Panc1 (cell line): ENCODE measurements at regions not wholly inside any gene's neighbourhood (a gene's known extent, or its start where the extent isn't known, plus 50 kb on each side); places are given as distances from the start of the nearest gene placed in this dataset.

Experiments
- ATAC-seq: fragments of 200-7000 bp; cut with Tn5 transposase; 2 replicates; pipeline ENCODE4 v1.9.1; 2020; ENCODE audit warnings: mild to moderate bottlenecking, moderate library complexity
- BruUV-seq: library from RNA; stranded (reverse); fragments of 400-500 nt; replicated peaks from 2 replicates; lab custom pipeline; 2021; lab: Mats Ljungman, UMichigan
- CTCF ChIA-PET: fragments of 300-600 bp; sonication (Branson Sonifier 250); formaldehyde crosslinking; loops from one replicate; lab custom pipeline; 2022; ENCODE audit warnings: antibody characterized with exemption; lab: Charles Lee
- POLR2A ChIA-PET: fragments of 300-600 bp; sonication (Branson Sonifier 250); formaldehyde crosslinking; loops from one replicate; lab custom pipeline; 2022; ENCODE audit warnings: antibody characterized with exemption; lab: Charles Lee
- DNase-seq: peaks from one replicate; pipeline ENCODE4 v3.0.0-alpha.2; 2010; ENCODE audit warnings: low read depth, low spot score
- H3K27ac ChIP-seq: 2 replicates; pipeline ENCODE4 v1.5.1; 2011; ENCODE audit warnings: mild to moderate bottlenecking, low read length, inconsistent platforms
- H3K27me3 ChIP-seq: fragments of 200-500 bp; sonication (Bioruptor generic); 2 replicates; pipeline ENCODE4 v1.6.0; 2014; ENCODE audit warnings: low read length, inconsistent platforms; ENCODE audit not compliant: control insufficient read depth, insufficient read depth
- H3K36me3 ChIP-seq: fragments of 200-500 bp; sonication (Bioruptor generic); 2 replicates; pipeline ENCODE4 v1.5.1; 2014; ENCODE audit warnings: inconsistent platforms, mild to moderate bottlenecking, low read length, moderate library complexity; ENCODE audit not compliant: control insufficient read depth, insufficient read depth
- H3K4me1 ChIP-seq: 2 replicates; pipeline ENCODE4 v1.5.1; 2011; ENCODE audit warnings: inconsistent platforms, mild to moderate bottlenecking, low read length, moderate library complexity; ENCODE audit not compliant: control insufficient read depth, insufficient read depth
- H3K4me3 ChIP-seq, 2 experiments: 2 replicates each; pipeline ENCODE4 v1.5.1; 2011 to 2012; ENCODE audit warnings: low read depth in 2 of 2, low read length in 2 of 2, mild to moderate bottlenecking in 2 of 2, inconsistent platforms in 1 of 2, moderate library complexity in 1 of 2
- H3K9me3 ChIP-seq: fragments of 200-500 bp; sonication (Bioruptor generic); 2 replicates; pipeline ENCODE4 v1.5.1; 2014; ENCODE audit warnings: low read depth, mild to moderate bottlenecking, inconsistent platforms, low read length, moderate library complexity; ENCODE audit not compliant: control insufficient read depth, insufficient read depth
- CTCF ChIP-seq: fragments of 450-650 bp; IDR thresholded peaks from 2 replicates; pipeline ENCODE4 v1.5.1; 2017; ENCODE audit warnings: mild to moderate bottlenecking
- POLR2AphosphoS5 ChIP-seq: IDR thresholded peaks from 2 replicates; pipeline ENCODE4 v1.6.1; 2012; ENCODE audit warnings: mild to moderate bottlenecking, low read depth, low read length, moderate library complexity
- REST ChIP-seq, 2 experiments: IDR thresholded peaks; 2 replicates each; pipeline ENCODE4 v1.6.1; 2011 to 2012; ENCODE audit warnings: low read depth in 2 of 2, control low read depth in 1 of 2, low read length in 1 of 2, mild to moderate bottlenecking in 1 of 2, moderate library complexity in 1 of 2; ENCODE audit not compliant: insufficient read depth in 1 of 2
- SIN3A ChIP-seq: IDR thresholded peaks from 2 replicates; pipeline ENCODE4 v1.6.1; 2012; ENCODE audit warnings: low read depth, mild to moderate bottlenecking, low read length, moderate library complexity, borderline replicate concordance; ENCODE audit not compliant: insufficient read depth
- TCF7L2 ChIP-seq: IDR thresholded peaks from 2 replicates; pipeline ENCODE4 v1.6.1; 2011; ENCODE audit warnings: mild to moderate bottlenecking, low read depth, low read length, inconsistent platforms
- in situ Hi-C: cut with HindIII; loops from 2 replicates; pipeline ENCODE4 v1.10.0; 2016; ENCODE audit warnings: low sequenced_read_pairs, low pct_unique_long_range_greater_than_20kb
- intact Hi-C: fragments of 100-400 bp; cut with micrococcal nuclease; formaldehyde crosslinking; loops from one replicate; pipeline ENCODE4 v1.10.0; 2022; ENCODE audit not compliant: unreplicated experiment

- H3K27ac ChIP-seq, result no peak overlapping the region
- H3K4me1 ChIP-seq, result no peaks in the 10 kb centered on the region
- TF ChIP-seq CTCF (no peak), SIN3A (no peak), TCF7L2 (no peak), REST (IDR thresholded peaks at IDR 0.05; ENCODE audit: insufficient read depth in 1 of 2, low read depth in 2 of 2, low read length in 1 of 2) (no peak), POLR2AphosphoS5 (no peak)
- no peaks in the 10 kb centered on the region for H3K36me3 ChIP-seq
- intact Hi-C loops (no loop called here), in situ Hi-C loops (no loop called here)
- no TSS peak for BruUV-seq
- ChIA-PET CTCF (no interaction called here), POLR2A (no interaction called here)
- peaks cover 4% of the 10 kb centered on the region; the same call in 1 of the 2 replicates for H3K9me3 ChIP-seq
- ATAC-seq, result no peak
- H3K27me3 ChIP-seq, result no peaks in the 10 kb centered on the region
- no peak for DNase-seq
- H3K4me3 ChIP-seq, result no peak overlapping the region
Measured at GRCh38 chr2:192584976-192585375, 390.2 kb upstream of the TMEFF2 start.

- CTCF ChIA-PET, result no interaction called here
- no peak for TF ChIP-seq POLR2AphosphoS5
- no peak for TF ChIP-seq SIN3A
Measured at GRCh38 chr2:192579965-192580700, 385.4 kb upstream of the TMEFF2 start.

GRCh38 chr2:192578780-192579179 lies 384.0 kb upstream of the TMEFF2 start:
- in situ Hi-C loops, result no loop called here
- Histone ChIP-seq H3K27me3 (no peaks in the 10 kb centered on the region), H3K27ac (no peak overlapping the region), H3K36me3 (no peaks in the 10 kb centered on the region), H3K9me3 (no peaks in the 10 kb centered on the region), H3K4me1 (no peaks in the 10 kb centered on the region), H3K4me3 (no peak overlapping the region)
- no TSS peak for BruUV-seq
- intact Hi-C loops, result no loop called here
- TF ChIP-seq TCF7L2 (no peak), SIN3A (no peak), CTCF (no peak), POLR2AphosphoS5 (no peak), REST (IDR thresholded peaks at IDR 0.05; ENCODE audit: insufficient read depth in 1 of 2, low read depth in 2 of 2, low read length in 1 of 2) (no peak)
- POLR2A ChIA-PET, result no interaction called here
- DNase-seq, result no peak
- CTCF ChIA-PET, result no interaction called here
- no peak for ATAC-seq

More at GRCh38 chr2:192579965-192580700, 385.4 kb upstream of the TMEFF2 start:
- no peaks in the 10 kb centered on the region for H3K36me3 ChIP-seq
- intact Hi-C loops (no loop called here), in situ Hi-C loops (no loop called here)
- POLR2A ChIA-PET, result no interaction called here
- no peak overlapping the region for H3K27ac ChIP-seq
- no peak overlapping the region for H3K4me3 ChIP-seq
- no peaks in the 10 kb centered on the region for H3K27me3 ChIP-seq
- ATAC-seq (no peak), DNase-seq (no peak)
- H3K4me1 ChIP-seq, result no peaks in the 10 kb centered on the region
- no peaks in the 10 kb centered on the region for H3K9me3 ChIP-seq
- BruUV-seq, result no TSS peak
